MM.1S (cell line): ENCODE measurements at regions not wholly inside any gene's neighbourhood (a gene's known extent, or its start where the extent isn't known, plus 50 kb on each side); places are given as distances from the start of the nearest gene placed in this dataset.

Source experiments
- EZH2 ChIP-seq: fragments of 300-600 bp; sonication (generic); optimal IDR thresholded peaks from 2 replicates; pipeline ENCODE3; 2017; ENCODE audit warnings: low read depth, mild to moderate bottlenecking, antibody characterized with exemption, low read length, mixed read lengths
- EZH2phosphoT487 ChIP-seq: fragments of 300-600 bp; sonication (generic); IDR thresholded peaks from 2 replicates; pipeline ENCODE4 v1.6.1; 2018; ENCODE audit warnings: antibody characterized with exemption, low read length
- TF ChIP-seq, protein P1 (sequence below): fragments of 300-600 bp; sonication (generic); IDR thresholded peaks from 2 replicates; pipeline ENCODE4 v1.5.1; 2016; ENCODE audit warnings: antibody characterized with exemption, low read length, mixed read lengths

DNA sequence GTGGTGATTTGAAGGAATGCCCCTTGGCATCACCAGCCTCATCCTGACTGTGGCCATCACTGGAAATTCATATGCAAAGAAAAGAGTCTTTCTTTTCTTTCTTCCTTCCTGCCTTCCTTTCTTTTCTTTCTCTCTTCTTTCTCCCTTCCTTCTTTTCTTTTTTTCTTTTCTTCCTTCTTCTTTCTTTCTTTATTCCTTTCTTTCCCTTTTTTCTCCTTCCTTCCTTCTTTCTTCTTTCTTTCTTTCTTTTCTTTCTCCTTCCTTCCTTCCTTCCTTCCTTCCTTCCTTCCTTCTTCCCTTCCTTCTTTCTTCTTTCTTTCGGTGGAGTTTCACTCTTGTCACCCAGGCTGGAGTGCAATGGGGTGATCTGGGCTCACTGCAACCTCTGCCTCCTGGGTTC, 58.0 kb upstream of the TMEM132D start:
- TF ChIP-seq, protein P1, sequence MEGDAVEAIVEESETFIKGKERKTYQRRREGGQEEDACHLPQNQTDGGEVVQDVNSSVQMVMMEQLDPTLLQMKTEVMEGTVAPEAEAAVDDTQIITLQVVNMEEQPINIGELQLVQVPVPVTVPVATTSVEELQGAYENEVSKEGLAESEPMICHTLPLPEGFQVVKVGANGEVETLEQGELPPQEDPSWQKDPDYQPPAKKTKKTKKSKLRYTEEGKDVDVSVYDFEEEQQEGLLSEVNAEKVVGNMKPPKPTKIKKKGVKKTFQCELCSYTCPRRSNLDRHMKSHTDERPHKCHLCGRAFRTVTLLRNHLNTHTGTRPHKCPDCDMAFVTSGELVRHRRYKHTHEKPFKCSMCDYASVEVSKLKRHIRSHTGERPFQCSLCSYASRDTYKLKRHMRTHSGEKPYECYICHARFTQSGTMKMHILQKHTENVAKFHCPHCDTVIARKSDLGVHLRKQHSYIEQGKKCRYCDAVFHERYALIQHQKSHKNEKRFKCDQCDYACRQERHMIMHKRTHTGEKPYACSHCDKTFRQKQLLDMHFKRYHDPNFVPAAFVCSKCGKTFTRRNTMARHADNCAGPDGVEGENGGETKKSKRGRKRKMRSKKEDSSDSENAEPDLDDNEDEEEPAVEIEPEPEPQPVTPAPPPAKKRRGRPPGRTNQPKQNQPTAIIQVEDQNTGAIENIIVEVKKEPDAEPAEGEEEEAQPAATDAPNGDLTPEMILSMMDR: no peak
- TF ChIP-seq EZH2phosphoT487 (no peak), EZH2 (no peak)
